NT2/D1 (cell line): ENCODE measurements at regions not wholly inside any gene's neighbourhood (a gene's known extent, or its start where the extent isn't known, plus 50 kb on each side); places are given as distances from the start of the nearest gene placed in this dataset.

ENCODE experiments used
- SUZ12 ChIP-seq: IDR thresholded peaks from 2 replicates; pipeline ENCODE4 v1.6.1; 2011; ENCODE audit not compliant: insufficient read length, insufficient read depth; ENCODE audit errors: extremely low read depth
- YY1 ChIP-seq: IDR thresholded peaks from 2 replicates; pipeline ENCODE4 v1.6.1; 2011; ENCODE audit not compliant: insufficient read length, insufficient read depth
- ZNF274 ChIP-seq: IDR thresholded peaks from 2 replicates; pipeline ENCODE4 v1.6.1; 2011; ENCODE audit warnings: mild to moderate bottlenecking, low read depth, low read length

DNA sequence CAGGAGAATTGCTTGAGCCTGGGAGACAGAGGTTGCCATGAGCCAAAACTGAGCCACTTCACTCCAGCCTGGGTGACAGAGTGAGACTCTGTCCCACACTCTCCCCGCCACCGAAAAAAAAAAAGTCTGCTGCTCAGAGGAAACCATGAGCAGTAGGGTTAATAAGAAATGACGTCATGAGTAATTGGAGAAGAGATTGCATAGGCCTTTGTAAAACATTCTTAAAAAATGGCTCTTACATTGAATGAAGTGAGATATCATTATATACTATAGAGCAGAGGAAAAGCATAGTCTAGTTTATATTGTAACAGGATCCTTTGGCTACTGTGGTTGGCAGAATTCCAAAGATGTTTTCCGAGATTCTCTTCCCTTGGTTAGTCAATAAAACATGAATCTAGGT, 228.2 kb downstream of the PCDH20 start:
- TF ChIP-seq ZNF274 = no peak
- no peak for TF ChIP-seq YY1
- no peak for TF ChIP-seq SUZ12
